Hippocampal formation (tissue), 2 donors: ENCODE measurements at regions not wholly inside any gene's neighbourhood (a gene's known extent, or its start where the extent isn't known, plus 50 kb on each side); places are given as distances from the start of the nearest gene placed in this dataset.
"Not testable (repeated sequence)": the region's sequence is repeated elsewhere in the genome, so short reads cannot be mapped to it uniquely, and the experiment has no call there.

Source experiments
- DNase-seq, 2 donors: peaks; one replicate each; lab custom pipeline; 2025; lab: John Stamatoyannopoulos, UW

DNA sequence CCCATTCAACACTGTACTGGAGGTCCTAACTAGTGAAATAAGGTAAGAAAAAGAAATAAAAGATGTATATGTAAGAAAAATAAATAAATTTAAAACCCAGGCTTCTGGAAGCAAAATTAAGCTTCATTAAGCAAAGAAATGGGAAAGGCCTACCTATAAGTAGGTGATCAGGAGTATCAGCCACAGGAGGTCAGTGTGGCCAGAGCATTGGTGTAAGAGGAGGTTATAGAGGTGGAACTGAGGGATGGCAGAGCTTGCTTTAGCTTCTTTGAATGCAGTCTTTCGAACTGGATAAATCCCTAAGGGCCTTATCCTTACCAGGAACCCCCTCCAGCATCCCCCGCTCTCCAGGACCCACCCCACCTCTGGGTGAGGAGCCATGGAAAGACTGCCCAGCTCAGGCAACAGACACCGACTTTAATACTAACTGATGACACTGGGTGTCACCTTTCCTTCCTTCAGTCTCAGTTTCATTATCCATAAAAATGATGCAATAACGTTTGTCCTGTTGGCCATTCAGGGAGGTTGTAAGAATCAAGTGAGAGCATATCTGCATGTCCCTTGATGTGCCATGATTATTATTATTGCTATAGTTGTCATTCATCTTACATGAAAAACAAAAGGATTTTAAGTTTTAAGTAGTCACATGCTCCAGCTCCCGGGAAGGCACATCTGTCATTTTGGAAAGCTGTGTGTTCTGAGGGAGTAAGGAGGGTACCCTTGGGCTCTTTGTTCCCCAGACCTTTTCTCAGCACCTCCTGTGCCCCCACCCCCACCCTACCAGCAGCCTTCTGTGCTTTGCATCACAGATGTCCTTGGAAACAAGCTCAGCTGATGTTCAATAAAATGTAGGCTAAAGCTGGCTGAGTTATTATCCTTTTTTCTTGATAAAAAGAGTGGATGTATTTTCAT is 50.8 kb upstream of the CTNNA1 start:
- DNase-seq: no peak

DNA sequence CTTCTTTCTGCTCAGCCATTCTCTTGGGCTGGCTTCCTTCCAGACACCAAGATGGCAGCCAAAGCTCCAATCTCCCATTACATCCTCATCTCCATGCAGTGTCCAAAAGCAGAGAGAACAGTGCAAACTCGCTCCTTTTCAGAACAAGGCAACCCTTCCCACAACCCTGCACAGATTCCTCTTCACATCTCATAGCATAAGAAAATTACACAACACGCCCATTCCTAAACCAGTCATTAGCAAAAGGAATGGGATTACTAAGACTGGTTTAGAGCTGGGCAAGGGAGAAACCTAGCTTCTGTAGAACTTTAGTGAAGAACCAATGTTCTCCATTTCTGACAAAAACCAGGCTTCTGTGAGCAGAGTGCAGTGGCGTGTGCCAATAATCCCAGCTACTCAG is 51.5 kb upstream of the CTNNA1 start:
- no peak for DNase-seq

DNA sequence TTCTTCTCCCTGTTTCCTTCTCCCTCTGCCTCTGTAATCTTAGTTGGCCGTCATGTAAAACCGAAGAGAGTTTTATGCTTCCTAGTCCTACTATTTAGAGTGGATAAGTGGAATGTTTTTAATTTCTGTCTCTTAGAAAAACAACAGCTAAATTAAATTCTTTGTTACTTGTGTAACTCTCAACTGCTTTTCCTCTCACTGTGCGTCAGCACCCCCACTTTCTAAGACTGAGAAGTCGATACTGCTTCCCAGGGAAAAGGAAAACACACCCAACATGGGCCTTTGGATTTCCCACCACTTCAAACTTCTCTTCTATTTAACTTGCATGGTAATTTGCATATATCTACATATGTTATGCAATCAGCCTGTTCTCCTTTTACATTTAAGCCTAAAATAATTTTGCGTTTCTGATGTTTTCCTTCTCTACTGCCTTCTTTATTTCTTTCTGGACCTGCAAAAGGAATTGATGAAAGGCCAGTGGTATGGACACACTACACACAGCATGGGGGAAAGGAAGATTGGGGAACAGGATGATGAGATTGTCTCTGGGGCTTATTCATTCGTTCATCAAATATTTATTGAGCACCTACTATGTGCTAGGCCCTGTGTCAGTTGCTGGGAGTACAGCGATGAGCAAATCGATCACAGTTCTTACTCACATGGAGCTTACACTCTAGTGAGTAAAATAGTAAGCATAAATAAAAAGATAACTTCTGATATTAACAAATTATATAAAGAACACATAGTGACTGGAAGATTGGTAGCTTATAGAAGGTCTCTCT is 52.5 kb upstream of the CTNNA1 start:
- no peak for DNase-seq

DNA sequence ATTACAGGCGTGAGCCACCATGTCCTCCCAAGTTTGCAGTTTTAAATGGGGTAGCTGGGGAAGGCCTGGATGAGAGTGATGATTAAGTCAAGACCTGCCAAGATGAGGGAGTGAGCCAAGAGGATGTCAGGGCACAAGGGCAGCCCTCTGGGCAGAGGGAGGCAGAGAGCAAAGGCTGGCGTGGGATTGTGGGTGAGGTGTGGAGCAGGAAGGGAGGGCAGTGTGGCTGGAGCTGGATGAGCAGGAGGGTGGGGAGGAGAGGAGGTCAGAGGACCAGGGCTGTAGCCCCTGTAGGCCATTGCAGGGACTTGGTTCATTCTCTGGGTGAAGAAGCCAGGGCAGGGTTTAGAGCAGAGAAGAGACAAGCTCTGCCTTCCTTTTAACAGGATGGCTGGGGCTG is 53.7 kb upstream of the CTNNA1 start:
- DNase-seq: no peak

DNA sequence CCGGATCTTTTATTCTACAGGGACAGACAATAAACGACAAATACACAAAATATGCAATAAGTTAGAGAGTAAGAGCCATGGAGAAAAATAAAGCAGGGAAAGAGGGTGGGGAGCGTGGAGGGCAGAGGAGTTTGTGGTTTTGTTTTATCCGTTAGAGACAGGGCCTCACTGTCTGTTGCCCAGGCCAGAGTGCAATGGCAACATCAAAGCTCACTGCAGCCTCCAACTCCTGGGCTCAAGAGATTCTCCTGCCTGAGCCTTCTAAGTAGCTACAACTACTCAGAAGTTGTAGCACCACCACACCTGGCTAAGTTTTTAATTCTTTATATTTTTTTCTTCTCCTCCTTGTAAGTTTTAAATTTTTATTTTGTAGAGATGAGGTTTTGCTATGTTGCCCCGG is 54.5 kb upstream of the CTNNA1 start:
- DNase-seq: no peak

DNA sequence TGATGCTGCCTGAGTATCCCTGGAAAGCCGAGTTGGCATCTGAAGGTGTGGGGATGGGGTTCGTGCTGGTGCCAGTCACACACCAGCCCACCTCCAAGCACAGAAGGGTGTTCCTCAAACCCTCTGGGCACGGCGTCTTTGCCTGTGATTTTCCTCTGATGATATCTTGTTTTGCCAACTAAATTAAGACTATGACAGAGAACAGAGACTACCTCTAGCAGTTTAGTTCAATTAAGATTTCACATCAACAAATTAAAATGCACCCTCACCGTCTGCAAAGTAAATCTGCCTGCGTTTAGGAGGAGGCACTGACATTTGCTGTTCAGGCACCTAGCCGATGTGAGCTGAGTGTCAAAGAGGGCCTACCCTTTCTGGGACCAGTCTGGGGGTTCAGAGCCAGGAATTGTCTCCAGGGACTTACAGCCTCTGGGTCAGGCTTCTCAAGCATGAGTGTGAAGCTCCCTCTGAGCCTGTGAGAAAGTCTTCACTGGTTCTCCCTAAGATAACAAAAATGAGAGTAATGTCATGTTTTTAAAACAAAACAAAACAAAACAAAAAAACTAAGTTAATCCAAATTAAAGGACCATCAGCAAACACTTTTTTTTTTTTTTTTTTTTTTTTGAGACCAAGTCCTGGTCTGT is 55.4 kb upstream of the CTNNA1 start:
- DNase-seq: no peak

DNA sequence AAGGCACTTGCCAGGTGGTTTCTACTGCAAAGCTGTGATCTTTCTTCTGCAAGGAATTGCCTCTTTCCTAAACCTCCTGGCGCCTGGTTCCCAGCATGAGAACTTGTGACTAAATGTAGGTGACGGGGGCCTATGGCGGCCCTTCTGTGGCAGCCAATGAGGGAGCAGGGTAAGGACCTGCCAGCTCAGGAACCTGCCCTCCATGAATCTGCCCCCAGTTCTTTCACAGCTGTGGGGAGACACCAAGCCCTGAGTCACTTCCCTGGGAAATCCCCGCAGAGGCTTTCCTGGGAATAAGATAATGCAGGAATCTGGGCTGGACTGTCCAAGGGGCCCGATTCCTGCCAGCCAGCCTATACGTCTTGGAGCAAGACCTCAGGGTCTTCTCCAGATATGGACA is 56.7 kb upstream of the CTNNA1 start:
- no peak for DNase-seq

DNA sequence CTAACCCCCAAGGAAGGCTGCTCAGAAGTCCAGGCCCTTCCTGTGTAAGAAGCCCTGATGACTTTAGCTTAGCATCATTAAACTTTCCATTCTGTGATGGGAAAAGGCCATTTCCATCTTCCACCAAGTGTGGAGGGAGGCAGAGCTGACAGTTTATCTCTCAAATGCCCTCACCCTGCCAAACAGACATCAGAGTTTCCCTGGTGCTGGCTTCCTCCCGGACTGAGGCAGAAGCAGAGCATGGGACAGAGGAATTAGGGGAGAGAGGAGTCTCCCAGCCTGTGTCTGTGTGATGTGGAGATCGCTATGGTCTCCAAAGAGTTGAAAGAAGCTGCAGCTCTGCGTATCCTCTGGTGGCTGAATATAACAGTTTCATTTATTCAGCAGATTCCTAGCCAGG is 57.4 kb upstream of the CTNNA1 start:
- no peak for DNase-seq

DNA sequence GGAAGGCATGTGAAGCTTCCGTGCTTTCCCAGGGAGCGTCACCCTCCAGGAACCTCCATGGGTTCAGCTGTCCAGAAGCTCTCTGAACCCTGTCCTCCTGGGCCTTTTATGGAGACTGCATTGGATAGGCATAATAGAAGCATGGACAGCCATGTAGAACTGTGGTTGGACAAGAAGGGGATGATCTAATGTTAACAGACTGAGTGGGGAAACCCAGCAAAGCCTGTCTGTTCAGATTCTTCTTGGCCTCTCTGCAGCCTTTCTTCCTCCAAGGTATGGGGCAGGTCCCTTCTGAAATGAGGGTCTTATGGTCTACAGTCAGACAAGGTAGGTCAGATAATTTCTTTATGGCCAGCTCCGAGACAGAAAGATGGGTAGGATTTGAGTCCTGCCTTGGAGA is 59.1 kb upstream of the CTNNA1 start:
- no peak for DNase-seq

DNA sequence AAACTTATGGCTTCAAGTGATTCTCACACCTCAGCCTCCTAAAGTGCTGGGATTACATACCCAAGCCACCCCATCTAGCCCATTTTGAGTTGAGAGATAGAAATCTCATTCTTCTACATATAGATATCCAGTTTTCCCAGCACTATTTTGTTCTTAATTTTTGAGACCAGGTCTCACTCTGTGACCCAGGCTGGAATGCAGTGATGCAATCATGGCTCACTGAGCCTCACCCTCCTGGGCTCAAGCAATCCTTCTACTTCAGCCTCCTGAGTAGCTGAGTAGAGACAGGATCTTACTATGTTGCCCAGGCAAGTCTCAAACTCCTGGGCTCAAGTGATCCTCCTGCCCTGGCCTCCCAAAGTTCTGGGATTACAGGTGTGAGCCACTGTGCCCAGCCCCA is 60.9 kb upstream of the CTNNA1 start:
- no peak for DNase-seq

DNA sequence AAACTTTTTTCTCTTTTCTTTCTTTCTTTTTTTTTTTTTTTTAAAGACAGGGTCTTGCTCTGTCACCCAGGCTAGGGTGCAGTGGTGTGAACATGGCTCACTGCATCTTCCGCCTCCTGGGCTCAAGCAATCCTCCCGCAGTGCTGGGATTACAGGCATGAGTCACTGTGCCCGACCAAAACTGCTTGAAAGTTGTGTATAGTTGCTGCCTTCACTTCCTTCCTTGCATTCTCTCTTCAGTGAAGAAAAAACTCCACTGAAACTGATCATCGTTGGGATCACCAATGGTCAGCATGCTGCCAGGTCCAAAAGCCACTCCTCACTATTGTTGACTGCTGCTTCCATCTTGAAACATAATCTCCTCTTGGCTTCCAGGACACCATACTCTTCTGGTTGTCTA is 66.6 kb upstream of the CTNNA1 start:
- no peak for DNase-seq

DNA sequence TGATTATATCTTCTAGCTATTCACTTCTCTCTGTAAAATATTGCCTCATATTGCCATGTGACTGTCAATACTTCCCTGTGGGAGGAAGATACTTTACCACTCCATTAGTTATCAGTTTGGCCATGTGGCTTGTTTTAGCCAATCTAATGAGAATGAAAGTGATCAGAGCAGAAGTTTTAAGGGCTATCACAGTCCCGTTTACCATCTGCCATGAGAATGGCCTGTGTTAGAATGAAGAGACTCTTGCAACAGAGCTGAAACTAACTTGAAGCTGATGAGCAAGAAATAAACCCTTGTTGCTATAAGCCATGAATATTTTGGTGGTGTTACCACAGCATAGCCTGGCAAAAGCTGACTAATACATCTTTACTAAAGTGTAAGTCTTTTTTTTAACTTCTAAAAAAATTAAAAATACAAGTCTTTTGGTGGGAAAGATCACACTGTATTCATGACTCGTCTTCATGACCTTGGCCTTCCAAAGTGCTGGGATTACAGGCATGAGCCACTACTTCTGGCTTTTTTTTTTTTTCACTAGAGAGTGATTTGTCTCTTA is 68.0 kb upstream of the CTNNA1 start:
- DNase-seq: no peak

DNA sequence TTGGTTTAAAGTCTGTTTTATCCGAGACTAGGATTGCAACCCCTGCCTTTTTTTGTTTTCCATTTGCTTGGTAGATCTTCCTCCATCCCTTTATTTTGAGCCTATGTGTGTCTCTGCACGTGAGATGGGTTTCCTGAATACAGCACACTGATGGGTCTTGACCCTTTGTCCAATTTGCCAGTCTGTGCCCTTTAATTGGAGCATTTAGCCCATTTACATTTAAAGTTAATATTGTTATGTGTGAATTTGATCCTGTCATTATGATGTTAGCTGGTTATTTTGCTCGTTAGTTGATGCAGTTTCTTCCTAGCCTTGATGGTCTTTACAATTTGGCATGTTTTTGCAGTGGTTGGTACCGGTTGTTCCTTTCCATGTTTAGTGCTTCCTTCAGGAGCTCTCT is 70.8 kb upstream of the CTNNA1 start:
- DNase-seq: not testable (repeated sequence)

DNA sequence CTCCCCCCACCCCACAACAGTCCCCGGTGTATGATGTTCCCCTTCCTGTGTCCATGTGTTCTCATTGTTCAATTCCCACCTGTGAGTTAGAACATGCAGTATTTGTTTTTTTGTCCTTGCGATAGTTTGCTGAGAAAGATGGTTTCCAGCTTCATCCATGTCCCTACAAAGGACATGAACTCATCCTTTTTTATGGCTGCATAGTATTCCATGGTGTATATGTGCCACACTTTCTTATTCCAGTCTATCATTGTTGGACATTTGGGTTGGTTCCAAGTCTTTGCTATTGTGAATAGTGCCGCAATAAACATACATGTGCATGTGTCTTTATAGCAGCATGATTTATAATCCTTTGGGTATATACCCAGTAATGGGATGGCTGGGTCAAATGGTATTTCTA is 74.4 kb upstream of the CTNNA1 start:
- DNase-seq: not testable (repeated sequence)

DNA sequence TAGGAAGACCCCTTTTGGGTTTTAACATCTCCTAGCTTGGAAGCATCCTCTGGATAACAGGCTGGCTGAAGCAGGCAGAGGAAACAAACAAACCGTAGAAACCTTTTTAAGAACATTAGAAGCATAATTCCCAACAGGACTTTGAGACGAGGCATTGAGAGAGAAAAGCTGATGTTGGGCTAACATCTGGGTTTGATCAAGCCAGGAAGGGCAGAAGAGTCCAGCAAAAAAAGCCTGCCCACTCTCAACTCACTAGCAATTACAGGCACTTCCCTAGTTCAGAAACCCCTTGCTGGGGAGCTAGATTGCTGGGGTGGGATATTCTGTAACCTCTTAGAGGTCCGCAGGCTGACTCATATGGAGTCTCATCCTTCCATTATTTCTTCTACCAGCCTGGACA is 75.4 kb upstream of the CTNNA1 start:
- no peak for DNase-seq

DNA sequence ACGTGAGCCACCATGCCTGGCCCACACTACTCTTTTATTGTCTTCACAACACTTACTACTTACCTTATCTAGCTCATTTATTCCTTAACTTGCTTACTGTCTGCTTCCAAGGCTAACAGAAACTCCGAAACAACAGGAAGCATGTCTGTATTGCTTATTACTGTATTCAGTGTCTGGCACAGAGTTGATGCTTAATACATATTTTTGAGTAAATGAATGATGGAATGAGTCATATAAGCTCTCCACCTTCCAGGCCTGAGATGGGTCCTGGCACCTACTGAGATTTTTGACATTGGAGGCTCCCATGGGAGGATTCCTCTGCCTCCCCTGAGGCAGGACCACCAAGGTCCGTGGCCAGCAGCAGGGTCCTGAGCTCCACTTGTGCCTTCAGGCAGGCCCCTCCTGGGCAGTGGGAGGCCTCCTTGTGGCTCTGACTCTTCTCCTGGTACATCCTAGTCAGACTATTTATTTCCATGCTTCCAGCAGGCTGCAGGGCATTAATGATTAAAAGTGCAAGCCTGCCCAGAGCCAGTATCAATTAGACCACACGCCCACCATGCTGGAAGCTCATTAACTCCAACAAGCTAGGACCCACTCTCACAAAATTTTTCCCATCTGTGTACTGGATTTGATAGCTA is 76.5 kb upstream of the CTNNA1 start:
- no peak for DNase-seq

DNA sequence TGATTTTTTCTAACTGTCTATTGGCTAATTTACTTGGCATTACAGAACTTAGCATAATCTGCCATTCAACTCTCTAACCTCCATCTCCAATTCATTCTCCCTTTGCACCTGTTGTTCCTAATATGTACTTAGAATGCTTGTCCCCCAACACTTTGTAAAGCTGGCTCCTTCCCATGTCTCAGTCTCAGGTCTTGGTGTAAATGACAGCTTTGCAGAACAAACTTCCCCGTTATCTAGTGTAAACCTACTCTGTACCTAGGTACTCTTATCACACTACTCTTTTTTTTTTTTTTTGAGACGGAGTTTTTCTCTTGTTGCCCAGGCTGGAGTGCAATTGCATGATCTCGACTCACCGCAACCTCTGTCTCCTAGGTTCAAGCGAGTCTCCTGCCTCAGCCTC is 77.2 kb upstream of the CTNNA1 start:
- no peak for DNase-seq

DNA sequence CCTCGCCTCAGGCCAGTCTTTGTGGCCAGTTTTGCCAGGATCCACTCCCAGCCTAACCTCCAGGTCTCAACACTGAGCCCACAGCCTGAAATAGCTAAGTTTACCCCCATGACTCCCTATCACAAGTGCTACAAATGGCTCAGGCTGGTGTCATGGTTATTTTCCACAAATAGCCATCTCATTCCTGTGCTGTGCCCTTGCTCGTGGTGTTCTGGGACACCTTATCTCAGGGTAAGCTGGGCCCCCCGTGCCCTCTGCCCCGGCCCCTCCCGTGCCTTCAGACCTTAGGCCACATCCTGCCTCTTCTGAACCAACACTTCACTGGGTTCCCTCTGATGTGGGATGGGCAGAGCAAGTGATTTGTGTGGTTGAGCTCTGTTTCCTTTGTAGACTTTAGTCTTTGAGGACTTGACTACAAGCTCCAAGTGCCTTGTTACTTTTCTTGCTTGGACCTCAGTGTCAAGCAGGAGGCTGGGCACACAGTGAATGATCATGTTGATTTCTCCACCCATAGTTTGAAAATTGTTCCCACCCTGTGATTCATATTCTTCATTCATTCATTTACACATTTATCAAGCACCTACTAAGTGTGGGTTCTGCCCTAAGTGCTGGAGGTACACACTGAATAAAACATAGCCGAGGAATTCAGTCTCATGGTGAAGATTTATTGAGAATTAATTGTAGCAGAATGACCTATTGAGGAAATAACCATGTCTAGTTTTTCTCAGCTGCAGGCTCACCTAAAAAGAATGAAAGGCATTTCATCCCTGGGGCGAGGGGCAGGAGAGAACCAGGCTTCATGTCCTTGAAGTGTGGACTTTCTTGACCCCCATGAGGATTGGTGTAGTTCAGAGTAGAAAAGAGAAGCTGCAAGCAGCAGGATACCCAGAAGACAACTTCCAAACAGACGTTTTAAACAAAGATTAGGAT is 84.5 kb upstream of the CTNNA1 start:
- DNase-seq: no peak

DNA sequence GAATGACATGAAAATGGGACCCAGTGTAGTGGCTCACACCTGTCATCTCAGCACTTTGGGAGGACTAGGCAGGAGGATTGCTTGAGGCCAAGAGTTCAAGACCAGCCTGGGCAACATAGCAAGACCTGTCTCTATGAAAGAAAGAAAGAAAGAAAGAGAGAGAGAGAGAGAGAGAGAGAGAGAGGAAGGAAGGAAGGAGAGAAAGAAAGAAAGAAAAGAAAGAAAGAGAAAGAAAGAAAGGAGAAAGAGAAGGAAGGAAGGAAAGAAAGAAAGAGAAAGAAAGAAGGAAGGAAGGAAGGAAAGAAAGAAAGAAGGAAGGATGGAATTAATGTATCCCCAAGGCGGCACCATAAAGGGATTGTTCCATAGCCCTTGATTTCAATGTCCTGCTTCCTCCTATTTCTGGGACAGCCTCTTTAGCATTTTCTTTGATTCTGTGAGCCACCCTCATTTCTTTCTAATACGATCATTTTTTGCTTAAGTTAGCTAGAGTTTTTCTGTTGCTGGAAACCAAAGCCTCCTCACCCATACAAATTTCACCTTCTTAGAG is 85.4 kb upstream of the CTNNA1 start:
- DNase-seq: not testable (repeated sequence)

DNA sequence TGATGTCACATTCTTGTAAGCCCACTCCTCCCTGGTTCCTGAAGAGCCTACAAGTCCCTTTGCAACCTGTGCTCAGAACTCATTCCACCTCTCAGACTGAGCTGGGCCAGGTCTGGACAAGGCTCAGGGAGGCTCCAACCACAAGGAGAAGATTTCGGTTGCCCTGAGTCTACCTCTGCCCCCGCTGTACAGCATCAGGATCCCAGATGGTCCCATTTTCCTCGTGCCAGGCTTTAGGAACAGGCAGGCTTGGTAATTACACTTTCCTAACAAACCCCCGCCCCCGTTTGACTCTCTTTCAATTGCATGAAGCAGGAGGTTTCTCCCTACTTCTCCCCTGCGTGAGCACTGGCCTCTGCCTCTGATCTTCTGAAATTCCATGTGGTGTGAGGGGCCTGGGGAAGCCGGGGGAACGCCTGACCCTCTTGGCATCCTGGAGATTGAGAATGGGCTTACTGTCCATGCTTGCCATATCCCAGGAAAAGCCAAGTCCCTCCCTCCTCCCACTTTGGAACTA is 86.9 kb upstream of the CTNNA1 start:
- DNase-seq: no peak
